ENCODE measurements at regions not wholly inside any gene's neighbourhood (a gene's known extent, or its start where the extent isn't known, plus 50 kb on each side); places are given as distances from the start of the nearest gene placed in this dataset.

DNA sequence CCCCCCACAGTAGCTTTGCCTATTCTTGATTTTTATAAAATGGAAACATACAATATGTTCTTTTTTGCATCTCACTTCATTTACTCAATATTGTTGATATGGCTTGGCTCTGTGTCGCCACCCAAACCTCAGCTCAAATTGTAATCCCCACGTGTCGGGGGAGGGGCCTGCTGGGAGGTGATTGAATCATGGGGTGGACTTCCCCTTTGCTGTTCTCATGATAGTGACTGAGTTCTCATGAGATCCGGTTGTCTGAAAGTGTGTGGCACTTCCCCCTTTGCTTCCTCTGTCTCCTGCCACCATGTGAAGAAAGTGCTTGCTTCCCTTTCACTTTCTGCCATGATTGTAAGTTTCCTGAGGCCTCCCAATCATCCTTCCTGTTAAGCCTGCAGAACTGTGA, 431.3 kb downstream of the MN1 start:
- TF ChIP-seq, protein P1, sequence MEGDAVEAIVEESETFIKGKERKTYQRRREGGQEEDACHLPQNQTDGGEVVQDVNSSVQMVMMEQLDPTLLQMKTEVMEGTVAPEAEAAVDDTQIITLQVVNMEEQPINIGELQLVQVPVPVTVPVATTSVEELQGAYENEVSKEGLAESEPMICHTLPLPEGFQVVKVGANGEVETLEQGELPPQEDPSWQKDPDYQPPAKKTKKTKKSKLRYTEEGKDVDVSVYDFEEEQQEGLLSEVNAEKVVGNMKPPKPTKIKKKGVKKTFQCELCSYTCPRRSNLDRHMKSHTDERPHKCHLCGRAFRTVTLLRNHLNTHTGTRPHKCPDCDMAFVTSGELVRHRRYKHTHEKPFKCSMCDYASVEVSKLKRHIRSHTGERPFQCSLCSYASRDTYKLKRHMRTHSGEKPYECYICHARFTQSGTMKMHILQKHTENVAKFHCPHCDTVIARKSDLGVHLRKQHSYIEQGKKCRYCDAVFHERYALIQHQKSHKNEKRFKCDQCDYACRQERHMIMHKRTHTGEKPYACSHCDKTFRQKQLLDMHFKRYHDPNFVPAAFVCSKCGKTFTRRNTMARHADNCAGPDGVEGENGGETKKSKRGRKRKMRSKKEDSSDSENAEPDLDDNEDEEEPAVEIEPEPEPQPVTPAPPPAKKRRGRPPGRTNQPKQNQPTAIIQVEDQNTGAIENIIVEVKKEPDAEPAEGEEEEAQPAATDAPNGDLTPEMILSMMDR (conservative IDR thresholded peaks at IDR 0.05): no peak
- Histone ChIP-seq H3T11ph (ENCODE audit: low read length) (no peak overlapping the region), H4K5ac (ENCODE audit: insufficient read length, low read depth, low read length) (no peak overlapping the region), H4K91ac (ENCODE audit: insufficient read length, low read depth, low read length) (no peak overlapping the region), H3K79me2 (ENCODE audit: insufficient read depth, low read length) (no peaks in the 10 kb centered on the region), H2BK5ac (ENCODE audit: insufficient read length, low read length) (no peak overlapping the region), H4K20me1 (ENCODE audit: control insufficient read depth, insufficient read depth, insufficient read length) (no peaks in the 10 kb centered on the region), H3K4me2 (ENCODE audit: insufficient read depth, insufficient read length, low read length) (no peak overlapping the region), H2AK5ac (ENCODE audit: insufficient read length, low read length) (no peak overlapping the region), H3K4ac (ENCODE audit: low read depth, low read length) (no peak overlapping the region), H2BK120ac (ENCODE audit: low read depth, low read length, poor library complexity, severe bottlenecking) (no peak overlapping the region), H3K9me3 (ENCODE audit: control insufficient read depth, low read depth, low read length) (no peaks in the 10 kb centered on the region), H3K4me1 (ENCODE audit: insufficient read depth, low read length) (no peaks in the 10 kb centered on the region), H4K8ac (replicated peaks; ENCODE audit: insufficient read length, low read depth, low read length) (no peak overlapping the region), H2BK15ac (ENCODE audit: low read depth, low read length) (no peak overlapping the region), H2BK20ac (ENCODE audit: low read depth, low read length, poor library complexity, severe bottlenecking) (no peak overlapping the region), H3K14ac (ENCODE audit: insufficient read depth, low read length) (no peak overlapping the region), H3K27ac (ENCODE audit: insufficient read length, low read depth, low read length) (no peak overlapping the region), H3K9ac (ENCODE audit: extremely low read depth, insufficient read length, low read length) (no peak overlapping the region), H2AFZ (ENCODE audit: low read length) (no peak overlapping the region), H3K23ac (ENCODE audit: insufficient read length, low read depth, low read length) (no peak overlapping the region), H3K18ac (ENCODE audit: insufficient read length, low read depth, low read length) (no peak overlapping the region), H3K56ac (ENCODE audit: insufficient read length, low read depth, low read length) (no peak overlapping the region), H3K23me2 (ENCODE audit: insufficient read length, low read depth, low read length, poor library complexity, severe bottlenecking) (no peaks in the 10 kb centered on the region), H3K27me3 (ENCODE audit: insufficient read depth, low read length) (no peaks in the 10 kb centered on the region), H3K79me1 (ENCODE audit: insufficient read depth, low read depth, low read length, poor library complexity, severe bottlenecking) (no peaks in the 10 kb centered on the region), H2BK12ac (ENCODE audit: insufficient read length, low read depth, low read length) (no peak overlapping the region)
- Mint-ChIP-seq H3K27ac (no peak overlapping the region; a peak in 1 of 7 replicates), H3K9me3 (no peaks in the 10 kb centered on the region), H3K36me3 (ENCODE audit: insufficient read depth in 1 of 3, low read depth in 3 of 3) (no peaks in the 10 kb centered on the region), H3K27me3 (ENCODE audit: low read depth) (peaks cover 10% of the 10 kb centered on the region), H3K4me1 (peaks cover 27 to 33% of the 10 kb centered on the region in 2 experiments), H3K4me3 (no peak overlapping the region)
- no peak for DNase-seq
- no CpG with 5 or more reads among the region's 4 CpGs for WGBS (ENCODE audit: extremely low coverage, insufficient read length, low lambda C conversion rate)
